ENCODE measurements at regions not wholly inside any gene's neighbourhood (a gene's known extent, or its start where the extent isn't known, plus 50 kb on each side); places are given as distances from the start of the nearest gene placed in this dataset.

DNA sequence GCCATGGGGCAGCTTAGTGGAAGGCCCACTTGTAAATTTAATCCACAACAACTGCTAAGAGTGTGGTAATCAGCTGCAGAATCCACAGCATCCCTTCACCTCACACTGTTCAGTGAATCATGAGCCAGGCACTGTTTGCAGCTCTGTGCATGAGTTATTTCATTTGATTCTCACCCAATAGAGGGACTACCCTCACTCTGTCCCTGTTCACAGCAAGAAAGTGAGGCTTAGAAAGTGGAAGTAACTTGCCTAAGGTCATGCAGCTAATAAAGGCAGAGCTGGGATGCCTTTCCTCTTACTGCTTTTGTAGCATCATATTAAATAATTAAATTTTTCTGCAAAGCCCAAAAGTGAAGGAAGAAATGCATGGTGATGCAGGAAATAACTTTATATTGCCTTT is 346.5 kb upstream of the PLD5 start:
- DNase-seq (ENCODE audit: low read depth in 1 of 2, low spot score in 2 of 2) (no peak), FAIRE-seq (no peak)
- H3K9me3 ChIP-seq (ENCODE audit: insufficient read depth in 2 of 2, low read depth in 1 of 2, low read length in 1 of 2) = no peaks in the 10 kb centered on the region
- TF ChIP-seq RAD21 (IDR thresholded peaks at IDR 0.05 in 1 of 2, conservative IDR thresholded peaks at IDR 0.05 in 1 of 2; ENCODE audit: low read depth in 2 of 2, low read length in 2 of 2) (no peak), RFX5 (IDR thresholded peaks at IDR 0.05; ENCODE audit: borderline replicate concordance, low read depth, low read length) (no peak), POU5F1 (IDR thresholded peaks at IDR 0.05; ENCODE audit: low read depth, low read length) (no peak), SP2 (IDR thresholded peaks at IDR 0.05; ENCODE audit: low read length) (no peak), HDAC2 (IDR thresholded peaks at IDR 0.05; ENCODE audit: borderline replicate concordance in 1 of 2, low read depth in 2 of 2, low read length in 2 of 2) (no peak), JUND (IDR thresholded peaks at IDR 0.05; ENCODE audit: low read length) (no peak), RXRA (IDR thresholded peaks at IDR 0.05; ENCODE audit: insufficient read depth, low read depth, low read length) (no peak), CHD2 (IDR thresholded peaks at IDR 0.05; ENCODE audit: low read length) (no peak), RBBP5 (IDR thresholded peaks at IDR 0.05; ENCODE audit: borderline replicate concordance, low read depth, low read length) (no peak), CBX5 (IDR thresholded peaks at IDR 0.05; ENCODE audit: low read depth, low read length) (no peak)
- TF ChIP-seq, protein P1, sequence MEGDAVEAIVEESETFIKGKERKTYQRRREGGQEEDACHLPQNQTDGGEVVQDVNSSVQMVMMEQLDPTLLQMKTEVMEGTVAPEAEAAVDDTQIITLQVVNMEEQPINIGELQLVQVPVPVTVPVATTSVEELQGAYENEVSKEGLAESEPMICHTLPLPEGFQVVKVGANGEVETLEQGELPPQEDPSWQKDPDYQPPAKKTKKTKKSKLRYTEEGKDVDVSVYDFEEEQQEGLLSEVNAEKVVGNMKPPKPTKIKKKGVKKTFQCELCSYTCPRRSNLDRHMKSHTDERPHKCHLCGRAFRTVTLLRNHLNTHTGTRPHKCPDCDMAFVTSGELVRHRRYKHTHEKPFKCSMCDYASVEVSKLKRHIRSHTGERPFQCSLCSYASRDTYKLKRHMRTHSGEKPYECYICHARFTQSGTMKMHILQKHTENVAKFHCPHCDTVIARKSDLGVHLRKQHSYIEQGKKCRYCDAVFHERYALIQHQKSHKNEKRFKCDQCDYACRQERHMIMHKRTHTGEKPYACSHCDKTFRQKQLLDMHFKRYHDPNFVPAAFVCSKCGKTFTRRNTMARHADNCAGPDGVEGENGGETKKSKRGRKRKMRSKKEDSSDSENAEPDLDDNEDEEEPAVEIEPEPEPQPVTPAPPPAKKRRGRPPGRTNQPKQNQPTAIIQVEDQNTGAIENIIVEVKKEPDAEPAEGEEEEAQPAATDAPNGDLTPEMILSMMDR (IDR thresholded peaks at IDR 0.05; ENCODE audit: control extremely low read depth in 1 of 3, insufficient read depth in 1 of 3, low read depth in 1 of 3, low read length in 3 of 3) = no peak
- H3K4me1 ChIP-seq (replicated peaks in 1 of 4; ENCODE audit: control insufficient read depth in 3 of 4, insufficient read depth in 4 of 4, low read length in 3 of 4) = no peaks in the 10 kb centered on the region
- H3K27me3 ChIP-seq (replicated peaks in 1 of 4; ENCODE audit: control insufficient read depth in 3 of 4, extremely low read depth in 1 of 4, insufficient read depth in 3 of 4, low read length in 3 of 4) = no peaks in the 10 kb centered on the region
- no peak overlapping the region for H4K91ac ChIP-seq (replicated peaks; ENCODE audit: insufficient read length, low read length)
- H3K4ac ChIP-seq (replicated peaks; ENCODE audit: insufficient read length, low read depth, low read length) = no peak overlapping the region
- no peak overlapping the region for H3K14ac ChIP-seq (ENCODE audit: insufficient read length)
- H3K4me3 ChIP-seq (ENCODE audit: extremely low read depth in 1 of 4, insufficient read depth in 2 of 4, low read depth in 3 of 4, low read length in 4 of 4) = no peak overlapping the region
- no peak overlapping the region for H3K18ac ChIP-seq (ENCODE audit: extremely low read depth, low read length)
- CTCF ChIA-PET (ENCODE audit: partially characterized antibody) = interaction anchor here (0.8 to 1.1 kb wide), 2 partner anchors 15 to 30 kb away, joined by 3 to 6 read pairs; no protein-coding TSS in a partner anchor
- H3K79me1 ChIP-seq (ENCODE audit: low read depth, low read length) = no peaks in the 10 kb centered on the region
- no peak overlapping the region for H2BK15ac ChIP-seq (ENCODE audit: low read length)
- POLR2A ChIA-PET (ENCODE audit: partially characterized antibody) = no interaction called here
- H3K4me2 ChIP-seq (ENCODE audit: insufficient read depth in 1 of 2, low read depth in 2 of 2, low read length in 2 of 2) = no peak overlapping the region
- no peak overlapping the region for H4K8ac ChIP-seq (ENCODE audit: extremely low read depth, insufficient read depth, low read length)
- no peak overlapping the region for H2AFZ ChIP-seq (ENCODE audit: low read length)
- no peaks in the 10 kb centered on the region for H3K79me2 ChIP-seq (ENCODE audit: control insufficient read depth in 1 of 2, insufficient read depth in 2 of 2, low read length in 2 of 2)
- no peak overlapping the region for H4K5ac ChIP-seq (ENCODE audit: insufficient read length, low read depth, low read length)
- no peak overlapping the region for H2BK12ac ChIP-seq (ENCODE audit: low read depth, low read length)
- H3K56ac ChIP-seq (replicated peaks; ENCODE audit: insufficient read length, low read depth, low read length) = no peak overlapping the region
- no peaks in the 10 kb centered on the region for H3K36me3 ChIP-seq (ENCODE audit: control insufficient read depth in 2 of 4, insufficient read depth in 4 of 4, low read length in 3 of 4)
- H2BK5ac ChIP-seq (ENCODE audit: low read depth, low read length) = no peak overlapping the region
- H2AK5ac ChIP-seq (ENCODE audit: low read depth, low read length) = no peak overlapping the region
- no peak overlapping the region; a peak in 1 of 7 replicates for H3K9ac ChIP-seq (replicated peaks in 1 of 4; ENCODE audit: extremely low read depth in 1 of 4, low read depth in 3 of 4, low read length in 3 of 4)
- H3K23me2 ChIP-seq (ENCODE audit: low read depth, low read length) = no peaks in the 10 kb centered on the region; the same call in 1 of the 2 replicates
- H4K20me1 ChIP-seq (replicated peaks in 1 of 2; ENCODE audit: control insufficient read depth in 1 of 2, insufficient read depth in 2 of 2, low read length in 2 of 2) = no peaks in the 10 kb centered on the region
- no peak overlapping the region for H2BK120ac ChIP-seq (replicated peaks; ENCODE audit: low read depth, low read length)
- H3K23ac ChIP-seq (ENCODE audit: insufficient read length) = no peak overlapping the region
- no peak overlapping the region for H3K27ac ChIP-seq (ENCODE audit: low read depth, low read length)
- no peak overlapping the region for H2BK20ac ChIP-seq (ENCODE audit: low read length)
